Gastrocnemius medialis (tissue), 4 donors: ENCODE measurements at regions not wholly inside any gene's neighbourhood (a gene's known extent, or its start where the extent isn't known, plus 50 kb on each side); places are given as distances from the start of the nearest gene placed in this dataset.

Source experiments
- POLR2A ChIP-seq, 2 donors: fragments of 450-650 bp; IDR thresholded peaks; one replicate each; pipeline ENCODE4 v1.6.1; 2017; ENCODE audit warnings: antibody characterized with exemption in 2 of 2, mild to moderate bottlenecking in 2 of 2, moderate library complexity in 2 of 2
- TF ChIP-seq, protein P1 (sequence below), 5 experiments: fragments of 450-650 bp in 3 of 5; fragments of 200-600 bp in 2 of 5; sonication (generic) in 2 of 5; IDR thresholded peaks in 4 of 5; conservative IDR thresholded peaks in 1 of 5; 1 replicate in 4 of 5; 2 replicates in 1 of 5; pipeline ENCODE4 v1.5.1; 2016 to 2019; ENCODE audit warnings: antibody characterized with exemption in 5 of 5, mild to moderate bottlenecking in 3 of 5, moderate library complexity in 3 of 5

DNA sequence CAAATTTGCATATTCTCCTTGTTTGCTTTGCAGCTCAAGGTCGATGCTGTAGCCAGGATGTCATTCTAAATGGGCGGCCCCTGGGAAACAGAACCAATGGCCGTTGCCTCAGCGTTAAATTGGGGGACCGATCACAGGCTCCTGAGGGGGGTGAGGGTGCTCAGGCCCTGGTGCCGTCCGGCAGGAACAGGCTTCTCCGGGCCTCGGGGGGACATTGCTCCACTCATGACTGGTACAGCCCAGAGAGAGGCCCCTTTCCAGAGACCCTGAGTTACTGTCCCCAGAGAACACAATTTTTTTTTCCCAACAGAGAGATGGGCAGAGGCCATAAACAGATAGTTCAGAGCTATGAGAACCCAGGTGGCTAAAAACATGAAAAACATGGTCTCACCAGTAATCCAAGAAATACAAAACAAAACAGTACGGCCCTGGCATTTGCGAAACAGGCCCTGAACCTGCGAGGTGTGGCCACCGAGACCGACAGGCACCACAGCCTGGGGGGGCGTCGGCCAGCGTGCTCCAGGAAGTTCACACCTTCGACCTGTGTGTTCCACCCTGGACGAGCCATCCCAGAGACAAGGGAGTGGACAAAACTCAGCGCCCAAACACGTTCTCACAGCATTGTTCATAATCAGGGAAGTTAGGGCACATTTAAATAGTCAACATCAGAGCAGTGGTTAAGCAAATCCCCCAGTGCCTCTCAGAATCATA is 82.8 kb downstream of the METRNL start:
- TF ChIP-seq, protein P1, sequence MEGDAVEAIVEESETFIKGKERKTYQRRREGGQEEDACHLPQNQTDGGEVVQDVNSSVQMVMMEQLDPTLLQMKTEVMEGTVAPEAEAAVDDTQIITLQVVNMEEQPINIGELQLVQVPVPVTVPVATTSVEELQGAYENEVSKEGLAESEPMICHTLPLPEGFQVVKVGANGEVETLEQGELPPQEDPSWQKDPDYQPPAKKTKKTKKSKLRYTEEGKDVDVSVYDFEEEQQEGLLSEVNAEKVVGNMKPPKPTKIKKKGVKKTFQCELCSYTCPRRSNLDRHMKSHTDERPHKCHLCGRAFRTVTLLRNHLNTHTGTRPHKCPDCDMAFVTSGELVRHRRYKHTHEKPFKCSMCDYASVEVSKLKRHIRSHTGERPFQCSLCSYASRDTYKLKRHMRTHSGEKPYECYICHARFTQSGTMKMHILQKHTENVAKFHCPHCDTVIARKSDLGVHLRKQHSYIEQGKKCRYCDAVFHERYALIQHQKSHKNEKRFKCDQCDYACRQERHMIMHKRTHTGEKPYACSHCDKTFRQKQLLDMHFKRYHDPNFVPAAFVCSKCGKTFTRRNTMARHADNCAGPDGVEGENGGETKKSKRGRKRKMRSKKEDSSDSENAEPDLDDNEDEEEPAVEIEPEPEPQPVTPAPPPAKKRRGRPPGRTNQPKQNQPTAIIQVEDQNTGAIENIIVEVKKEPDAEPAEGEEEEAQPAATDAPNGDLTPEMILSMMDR (IDR thresholded peaks at IDR 0.05 in 4 of 5, conservative IDR thresholded peaks at IDR 0.05 in 1 of 5): no peak
- no peak for TF ChIP-seq POLR2A (IDR thresholded peaks at IDR 0.05)
